SKM-1 (cell line): ENCODE measurements at regions not wholly inside any gene's neighbourhood (a gene's known extent, or its start where the extent isn't known, plus 50 kb on each side); places are given as distances from the start of the nearest gene placed in this dataset.
"Not testable (repeated sequence)": the region's sequence is repeated elsewhere in the genome, so short reads cannot be mapped to it uniquely, and the experiment has no call there.

Source experiments
- DNase-seq: peaks from one replicate; lab custom pipeline; 2025; ENCODE audit not compliant: unreplicated experiment; lab: John Stamatoyannopoulos, UW

- not testable (repeated sequence) for DNase-seq
These were observed 109.7 kb upstream of the ZNG1E start for GRCh38 chr9:65566018-65566417.

GRCh38 chr9:65519018-65519417, 156.7 kb upstream of the ZNG1E start:
- not testable (repeated sequence) for DNase-seq

GRCh38 chr9:65514465-65514864, 161.3 kb upstream of the ZNG1E start:
- DNase-seq: not testable (repeated sequence)

- not testable (repeated sequence) for DNase-seq
These were observed 167.8 kb upstream of the ZNG1E start for GRCh38 chr9:65507897-65508296.

- DNase-seq: not testable (repeated sequence)
These were observed 171.0 kb upstream of the ZNG1E start for GRCh38 chr9:65504686-65505085.

GRCh38 chr9:65503696-65504095, 172.0 kb upstream of the ZNG1E start:
- not testable (repeated sequence) for DNase-seq

- not testable (repeated sequence) for DNase-seq
These were observed 192.8 kb upstream of the ZNG1E start for GRCh38 chr9:65482890-65483289.

GRCh38 chr9:65481291-65481690, 194.4 kb upstream of the ZNG1E start:
- not testable (repeated sequence) for DNase-seq

- not testable (repeated sequence) for DNase-seq
These were observed 189.9 kb upstream of the FOXD4L5 start for GRCh38 chr9:65474891-65475290.

- DNase-seq: peak; percentile 72
These were observed 188.2 kb upstream of the FOXD4L5 start for GRCh38 chr9:65473059-65473822.

- not testable (repeated sequence) for DNase-seq
These were observed 186.1 kb upstream of the FOXD4L5 start for GRCh38 chr9:65471106-65471505.

- not testable (repeated sequence) for DNase-seq
These were observed 182.1 kb upstream of the FOXD4L5 start for GRCh38 chr9:65466911-65467734.

GRCh38 chr9:65465246-65465895, 180.4 kb upstream of the FOXD4L5 start:
- DNase-seq: not testable (repeated sequence)

- DNase-seq: not testable (repeated sequence)
These were observed 177.5 kb upstream of the FOXD4L5 start for GRCh38 chr9:65462476-65462875.

- DNase-seq: no peak
These were observed 174.8 kb upstream of the FOXD4L5 start for GRCh38 chr9:65459756-65460320.

- DNase-seq: no peak
These were observed 174.0 kb upstream of the FOXD4L5 start for GRCh38 chr9:65458992-65459391.

- no peak for DNase-seq
These were observed 173.5 kb upstream of the FOXD4L5 start for GRCh38 chr9:65458465-65458864.

- DNase-seq: not testable (repeated sequence)
These were observed 172.0 kb upstream of the FOXD4L5 start for GRCh38 chr9:65456991-65457390.

- not testable (repeated sequence) for DNase-seq
These were observed 171.0 kb upstream of the FOXD4L5 start for GRCh38 chr9:65455751-65456647.

- not testable (repeated sequence) for DNase-seq
These were observed 170.1 kb upstream of the FOXD4L5 start for GRCh38 chr9:65455136-65455535.
